Astrocyte (in vitro differentiated cells and primary cell): ENCODE measurements at regions not wholly inside any gene's neighbourhood (a gene's known extent, or its start where the extent isn't known, plus 50 kb on each side); places are given as distances from the start of the nearest gene placed in this dataset.

Experiments used
- DNase-seq: peaks from one replicate; pipeline ENCODE4 v3.0.0-alpha.2; 2010; ENCODE audit warnings: low read depth
- FAIRE-seq: peaks from 2 replicates; lab custom pipeline; 2011; peaks lifted over from hg19 to GRCh38; lab: Jason Lieb, UNC
- H2AFZ ChIP-seq: 2 replicates; pipeline ENCODE4 v1.6.0; 2012; ENCODE audit warnings: low read depth, low read length, inconsistent platforms
- H3K27ac ChIP-seq: 2 replicates; pipeline ENCODE4 v1.5.1; 2011; ENCODE audit warnings: low read depth, low read length, inconsistent platforms
- H3K27me3 ChIP-seq: 2 replicates; pipeline ENCODE4 v1.6.0; 2011; ENCODE audit warnings: low read length, inconsistent platforms; ENCODE audit not compliant: insufficient read depth
- H3K36me3 ChIP-seq: 2 replicates; pipeline ENCODE4 v1.5.1; 2011; ENCODE audit warnings: low read length, inconsistent platforms; ENCODE audit not compliant: insufficient read depth
- H3K4me1 ChIP-seq: 2 replicates; pipeline ENCODE4 v1.5.1; 2011; ENCODE audit warnings: low read length, inconsistent platforms; ENCODE audit not compliant: insufficient read depth
- H3K4me2 ChIP-seq: 2 replicates; pipeline ENCODE4 v1.6.0; 2012; ENCODE audit warnings: low read length, inconsistent platforms
- H3K4me3 ChIP-seq: 2 replicates; pipeline ENCODE4 v1.5.1; 2011; ENCODE audit warnings: low read depth, mild to moderate bottlenecking, low read length, inconsistent platforms; ENCODE audit not compliant: insufficient read depth
- H3K79me2 ChIP-seq: 2 replicates; pipeline ENCODE4 v1.6.0; 2012; ENCODE audit warnings: mild to moderate bottlenecking, low read length, inconsistent platforms; ENCODE audit not compliant: insufficient read depth
- H3K9ac ChIP-seq: 2 replicates; pipeline ENCODE4 v1.6.0; 2012; ENCODE audit warnings: mild to moderate bottlenecking, low read length, inconsistent platforms
- H3K9me3 ChIP-seq: 2 replicates; pipeline ENCODE4 v1.5.1; 2012; ENCODE audit warnings: low read depth, mild to moderate bottlenecking, low read length, inconsistent platforms; ENCODE audit not compliant: insufficient read depth
- H4K20me1 ChIP-seq: 2 replicates; pipeline ENCODE4 v1.6.0; 2012; ENCODE audit warnings: low read length, inconsistent platforms; ENCODE audit not compliant: insufficient read depth
- H3K27ac Mint-ChIP-seq: one replicate; pipeline ENCODE4 v1.8.0; 2021; ENCODE audit warnings: mild to moderate bottlenecking, mixed read lengths; ENCODE audit not compliant: unreplicated experiment
- H3K27me3 Mint-ChIP-seq: one replicate; pipeline ENCODE4 v1.8.0; 2021; ENCODE audit warnings: low read depth, mixed read lengths; ENCODE audit not compliant: unreplicated experiment
- H3K36me3 Mint-ChIP-seq: one replicate; pipeline ENCODE4 v1.8.0; 2021; ENCODE audit warnings: low read depth, mixed read lengths; ENCODE audit not compliant: unreplicated experiment
- H3K4me1 Mint-ChIP-seq: one replicate; pipeline ENCODE4 v1.8.0; 2021; ENCODE audit warnings: low read depth, mixed read lengths; ENCODE audit not compliant: unreplicated experiment
- H3K4me3 Mint-ChIP-seq: one replicate; pipeline ENCODE4 v1.8.0; 2021; ENCODE audit warnings: mild to moderate bottlenecking, moderate library complexity, mixed read lengths; ENCODE audit not compliant: unreplicated experiment
- H3K9me3 Mint-ChIP-seq: one replicate; pipeline ENCODE4 v1.8.0; 2021; ENCODE audit warnings: mild to moderate bottlenecking, mixed read lengths; ENCODE audit not compliant: unreplicated experiment
- EZH2 ChIP-seq: IDR thresholded peaks from 2 replicates; pipeline ENCODE4 v1.6.1; 2012; ENCODE audit warnings: mild to moderate bottlenecking, low read length, inconsistent platforms; ENCODE audit not compliant: insufficient read depth
- TF ChIP-seq, protein P1 (sequence below): IDR thresholded peaks from 2 replicates; pipeline ENCODE4 v1.5.1; 2011; ENCODE audit warnings: low read depth, mild to moderate bottlenecking, inconsistent platforms, low read length, moderate library complexity; ENCODE audit not compliant: insufficient read depth

DNA sequence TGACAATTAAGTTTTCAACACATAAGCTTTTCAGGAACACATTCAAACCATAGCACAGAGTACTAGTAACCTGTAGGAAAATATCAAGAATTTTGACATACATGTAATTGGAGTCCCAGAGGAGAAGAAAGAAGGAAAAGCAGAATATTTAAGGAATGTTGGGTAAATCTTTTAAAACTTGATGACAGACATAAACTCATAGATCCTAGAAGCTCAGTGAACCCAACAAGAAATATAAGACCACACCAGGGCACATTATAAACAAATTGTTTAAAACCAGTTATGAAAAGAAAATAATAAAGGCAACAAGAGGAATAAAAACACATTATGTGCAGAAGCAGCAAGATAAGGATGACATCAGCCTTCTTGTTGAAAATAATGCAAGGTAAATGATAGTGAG is 151.5 kb upstream of the ATXN1 start:
- Histone ChIP-seq H2AFZ (no peak overlapping the region), H3K27ac (no peak overlapping the region), H4K20me1 (no peaks in the 10 kb centered on the region), H3K36me3 (no peaks in the 10 kb centered on the region), H3K4me2 (no peak overlapping the region), H3K4me3 (no peak overlapping the region), H3K79me2 (no peaks in the 10 kb centered on the region), H3K27me3 (no peaks in the 10 kb centered on the region), H3K9ac (no peak overlapping the region), H3K9me3 (no peaks in the 10 kb centered on the region), H3K4me1 (peaks cover 17% of the 10 kb centered on the region)
- Mint-ChIP-seq H3K4me3 (no peak overlapping the region), H3K27ac (no peak overlapping the region), H3K27me3 (no peaks in the 10 kb centered on the region), H3K9me3 (peaks cover 2% of the 10 kb centered on the region), H3K36me3 (no peaks in the 10 kb centered on the region), H3K4me1 (peaks cover 13% of the 10 kb centered on the region)
- no peak for TF ChIP-seq EZH2
- no peak for DNase-seq
- no peak for FAIRE-seq

DNA sequence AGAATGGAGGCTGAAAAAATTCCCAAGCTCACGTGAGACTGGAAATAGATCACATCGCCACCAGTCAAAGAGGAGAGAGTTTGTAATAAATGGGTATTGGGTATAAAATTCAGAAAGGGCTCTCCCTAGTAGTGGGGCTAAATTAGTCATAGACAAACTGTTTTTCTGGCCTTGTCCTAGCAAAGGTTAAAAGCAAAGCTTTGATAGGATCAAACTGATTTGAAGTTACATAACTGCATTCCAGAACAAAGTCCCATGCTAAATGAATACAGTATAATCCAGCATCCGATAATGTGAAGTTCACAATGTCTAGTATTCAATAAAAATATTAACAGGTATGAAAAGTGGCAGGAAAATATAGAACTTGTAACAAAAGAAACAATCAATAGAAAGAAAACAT is 149.8 kb upstream of the ATXN1 start:
- H3K36me3 Mint-ChIP-seq = no peaks in the 10 kb centered on the region
- Histone ChIP-seq H3K4me1 (peaks cover 17% of the 10 kb centered on the region), H3K4me3 (no peak overlapping the region), H3K27ac (no peak overlapping the region), H3K79me2 (no peaks in the 10 kb centered on the region), H3K9ac (no peak overlapping the region), H3K9me3 (no peaks in the 10 kb centered on the region), H3K27me3 (no peaks in the 10 kb centered on the region), H3K36me3 (no peaks in the 10 kb centered on the region), H4K20me1 (no peaks in the 10 kb centered on the region), H2AFZ (no peak overlapping the region), H3K4me2 (peak overlapping the region; percentile 61)
- no peak overlapping the region for H3K4me3 Mint-ChIP-seq
- H3K27me3 Mint-ChIP-seq = no peaks in the 10 kb centered on the region
- FAIRE-seq = no peak
- no peak for DNase-seq
- peak overlapping the region; percentile 45 for H3K27ac Mint-ChIP-seq
- TF ChIP-seq EZH2 = no peak
- TF ChIP-seq, protein P1, sequence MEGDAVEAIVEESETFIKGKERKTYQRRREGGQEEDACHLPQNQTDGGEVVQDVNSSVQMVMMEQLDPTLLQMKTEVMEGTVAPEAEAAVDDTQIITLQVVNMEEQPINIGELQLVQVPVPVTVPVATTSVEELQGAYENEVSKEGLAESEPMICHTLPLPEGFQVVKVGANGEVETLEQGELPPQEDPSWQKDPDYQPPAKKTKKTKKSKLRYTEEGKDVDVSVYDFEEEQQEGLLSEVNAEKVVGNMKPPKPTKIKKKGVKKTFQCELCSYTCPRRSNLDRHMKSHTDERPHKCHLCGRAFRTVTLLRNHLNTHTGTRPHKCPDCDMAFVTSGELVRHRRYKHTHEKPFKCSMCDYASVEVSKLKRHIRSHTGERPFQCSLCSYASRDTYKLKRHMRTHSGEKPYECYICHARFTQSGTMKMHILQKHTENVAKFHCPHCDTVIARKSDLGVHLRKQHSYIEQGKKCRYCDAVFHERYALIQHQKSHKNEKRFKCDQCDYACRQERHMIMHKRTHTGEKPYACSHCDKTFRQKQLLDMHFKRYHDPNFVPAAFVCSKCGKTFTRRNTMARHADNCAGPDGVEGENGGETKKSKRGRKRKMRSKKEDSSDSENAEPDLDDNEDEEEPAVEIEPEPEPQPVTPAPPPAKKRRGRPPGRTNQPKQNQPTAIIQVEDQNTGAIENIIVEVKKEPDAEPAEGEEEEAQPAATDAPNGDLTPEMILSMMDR = no peak
- H3K4me1 Mint-ChIP-seq = peaks cover 13% of the 10 kb centered on the region
- H3K9me3 Mint-ChIP-seq = peaks cover 2% of the 10 kb centered on the region

DNA sequence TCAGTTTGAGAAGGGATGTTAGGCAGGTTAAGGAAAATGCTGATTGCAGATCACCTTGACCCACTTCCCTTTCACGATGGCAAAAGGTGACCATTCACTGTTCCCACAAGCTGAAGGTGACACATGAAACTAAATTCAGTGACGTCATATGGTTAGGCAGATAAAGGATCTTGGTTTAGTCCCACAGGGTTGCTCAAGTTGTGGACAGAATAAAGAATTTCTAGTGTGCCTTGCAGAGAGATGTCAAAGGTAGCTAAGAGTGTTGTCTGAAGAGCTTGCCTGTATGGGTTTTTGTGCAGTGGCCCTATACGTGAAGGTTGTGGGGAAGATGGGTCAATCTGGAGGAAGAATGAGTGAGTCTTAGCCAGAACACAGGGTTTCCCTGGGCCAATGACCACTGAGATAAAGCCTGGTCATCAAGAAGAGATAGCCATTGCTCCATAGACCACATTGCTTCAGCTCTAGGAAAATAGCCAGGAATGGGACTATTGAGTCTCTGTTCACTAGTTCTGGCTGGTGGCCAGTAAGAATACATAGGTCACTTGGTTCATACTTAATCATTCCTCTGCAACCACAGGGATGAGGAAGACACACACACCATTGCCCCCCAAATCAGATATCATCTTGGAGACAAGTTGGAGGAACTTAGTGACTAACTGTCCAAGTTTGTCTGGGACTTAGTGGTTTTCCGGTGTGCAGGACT is 148.5 kb upstream of the ATXN1 start:
- Histone ChIP-seq H4K20me1 (no peaks in the 10 kb centered on the region), H2AFZ (no peak overlapping the region), H3K27me3 (no peaks in the 10 kb centered on the region), H3K9me3 (no peaks in the 10 kb centered on the region), H3K9ac (no peak overlapping the region), H3K4me2 (peak overlapping the region; percentile 61), H3K27ac (no peak overlapping the region), H3K4me1 (peaks cover 17% of the 10 kb centered on the region), H3K36me3 (no peaks in the 10 kb centered on the region), H3K4me3 (no peak overlapping the region), H3K79me2 (no peaks in the 10 kb centered on the region)
- peak; percentile 96 for DNase-seq
- Mint-ChIP-seq H3K4me3 (no peak overlapping the region), H3K36me3 (no peaks in the 10 kb centered on the region), H3K27me3 (no peaks in the 10 kb centered on the region), H3K9me3 (peaks cover 2% of the 10 kb centered on the region), H3K4me1 (peaks cover 13% of the 10 kb centered on the region), H3K27ac (peak overlapping the region; percentile 23)
- FAIRE-seq = peak; percentile 97
- TF ChIP-seq EZH2 = no peak
- TF ChIP-seq, protein P1 = no peak
